WTC11 (cell line): ENCODE measurements at regions not wholly inside any gene's neighbourhood (a gene's known extent, or its start where the extent isn't known, plus 50 kb on each side); places are given as distances from the start of the nearest gene placed in this dataset.
A peak's percentile ranks its signal among the peaks of the same experiment; 100 is the strongest.

ENCODE experiments used
- ATAC-seq: fragments of 200-7000 bp; cut with Tn5 transposase; 2 replicates; pipeline ENCODE4 v1.10.0; 2021; ENCODE audit warnings: mild to moderate bottlenecking, moderate library complexity
- CTCF ChIA-PET: fragments of 300-600 bp; sonication (Branson Sonifier 250); formaldehyde crosslinking; loops from one replicate; lab custom pipeline; 2021; ENCODE audit warnings: antibody characterized with exemption; lab: Charles Lee
- POLR2A ChIA-PET: fragments of 350-600 bp; sonication (Branson Sonifier 250); formaldehyde crosslinking; loops from one replicate; lab custom pipeline; 2021; ENCODE audit warnings: antibody characterized with exemption; lab: Charles Lee
- DNase-seq: peaks from one replicate; pipeline ENCODE4 v3.0.0; 2021; ENCODE audit warnings: low spot score
- H3K27ac Mint-ChIP-seq: 2 replicates; pipeline ENCODE4 v1.8.0; 2021; ENCODE audit warnings: mixed read lengths
- H3K27me3 Mint-ChIP-seq: 2 replicates; pipeline ENCODE4 v1.8.0; 2021; ENCODE audit warnings: low read depth, mild to moderate bottlenecking, moderate library complexity, mixed read lengths
- H3K36me3 Mint-ChIP-seq: 2 replicates; pipeline ENCODE4 v1.8.0; 2021; ENCODE audit warnings: mixed read lengths
- H3K4me1 Mint-ChIP-seq: 2 replicates; pipeline ENCODE4 v1.8.0; 2022; ENCODE audit warnings: mixed read lengths
- H3K4me3 Mint-ChIP-seq: 2 replicates; pipeline ENCODE4 v1.8.0; 2021; ENCODE audit warnings: mild to moderate bottlenecking, moderate library complexity, mixed read lengths
- H3K9me3 Mint-ChIP-seq: 2 replicates; pipeline ENCODE4 v1.8.0; 2021; ENCODE audit warnings: mixed read lengths
- CBFB ChIP-seq: sonication (generic); formaldehyde crosslinking; IDR thresholded peaks from 2 replicates; pipeline ENCODE4 v1.8.1; 2022; ENCODE audit warnings: mild to moderate bottlenecking, low read depth, missing genetic modification reagents
- GRHL2 ChIP-seq: fragments of 250-450 bp; sonication (Bioruptor Pico); IDR thresholded peaks from 2 replicates; pipeline ENCODE4 v1.8.0; 2022; ENCODE audit warnings: mild to moderate bottlenecking, moderate library complexity; ENCODE audit not compliant: insufficient replicate concordance, severe bottlenecking
- JUN ChIP-seq: sonication (generic); formaldehyde crosslinking; IDR thresholded peaks from 2 replicates; pipeline ENCODE4 v1.8.0; 2023; ENCODE audit warnings: mild to moderate bottlenecking, missing genetic modification reagents
- NFATC4 ChIP-seq: fragments of 250-450 bp; sonication (Bioruptor Pico); IDR thresholded peaks from 2 replicates; pipeline ENCODE4 v1.9.0; 2021; ENCODE audit warnings: mild to moderate bottlenecking
- NR1H2 ChIP-seq: sonication (generic); formaldehyde crosslinking; IDR thresholded peaks from 2 replicates; pipeline ENCODE4 v1.9.0; 2021; ENCODE audit warnings: mild to moderate bottlenecking, moderate library complexity, missing genetic modification reagents
- NR2C2 ChIP-seq: sonication (generic); formaldehyde crosslinking; IDR thresholded peaks from 2 replicates; pipeline ENCODE4 v1.8.0; 2022; ENCODE audit warnings: mild to moderate bottlenecking, missing genetic modification reagents
- NR3C1 ChIP-seq: sonication (generic); formaldehyde crosslinking; conservative IDR thresholded peaks from 2 replicates; pipeline ENCODE4 v1.8.1; 2023; ENCODE audit warnings: low read depth, mild to moderate bottlenecking, missing genetic modification reagents
- SOX15 ChIP-seq: fragments of 250-450 bp; sonication (Bioruptor Pico); IDR thresholded peaks from 2 replicates; pipeline ENCODE4 v1.9.0; 2021; ENCODE audit warnings: mild to moderate bottlenecking
- TCF7 ChIP-seq: sonication (generic); formaldehyde crosslinking; IDR thresholded peaks from 2 replicates; pipeline ENCODE4 v1.8.0; 2022; ENCODE audit warnings: mild to moderate bottlenecking, low read depth, missing genetic modification reagents, moderate library complexity
- ZNF121 ChIP-seq: sonication (generic); formaldehyde crosslinking; IDR thresholded peaks from 2 replicates; pipeline ENCODE4 v1.8.0; 2023; ENCODE audit warnings: missing genetic modification reagents
- ZNF232 ChIP-seq: sonication (generic); formaldehyde crosslinking; IDR thresholded peaks from 2 replicates; pipeline ENCODE4 v1.8.0; 2022; ENCODE audit warnings: mild to moderate bottlenecking, missing genetic modification reagents
- ZNF416 ChIP-seq: fragments of 250-450 bp; sonication (Bioruptor Pico); IDR thresholded peaks from 2 replicates; pipeline ENCODE4 v1.9.0; 2021; ENCODE audit warnings: mild to moderate bottlenecking, inconsistent platforms
- ZNF423 ChIP-seq: fragments of 250-450 bp; sonication (Bioruptor Pico); IDR thresholded peaks from 2 replicates; pipeline ENCODE4 v2.1.2; 2022; ENCODE audit warnings: mild to moderate bottlenecking, moderate library complexity
- TF ChIP-seq, protein P1 (sequence below): sonication (generic); formaldehyde crosslinking; IDR thresholded peaks from 2 replicates; pipeline ENCODE4 v1.8.0; 2022; ENCODE audit warnings: missing genetic modification reagents
- TF ChIP-seq, protein P2 (sequence below): sonication (generic); formaldehyde crosslinking; IDR thresholded peaks from 2 replicates; pipeline ENCODE4 v1.8.1; 2023; ENCODE audit warnings: mild to moderate bottlenecking, moderate library complexity, missing genetic modification reagents
- TF ChIP-seq, protein P3 (sequence below): fragments of 250-450 bp; sonication (Bioruptor Pico); IDR thresholded peaks from 2 replicates; pipeline ENCODE4 v1.9.0; 2021; ENCODE audit warnings: mild to moderate bottlenecking
- TF ChIP-seq, protein P4 (sequence below): fragments of 250-450 bp; sonication (Bioruptor Pico); IDR thresholded peaks from 2 replicates; pipeline ENCODE4 v1.9.0; 2021; ENCODE audit warnings: mild to moderate bottlenecking, borderline replicate concordance
- TF ChIP-seq, protein P5 (sequence below): sonication (generic); formaldehyde crosslinking; IDR thresholded peaks from 2 replicates; pipeline ENCODE4 v1.8.1; 2022; ENCODE audit warnings: missing genetic modification reagents, borderline replicate concordance
- TF ChIP-seq, protein P6 (sequence below): sonication (generic); formaldehyde crosslinking; IDR thresholded peaks from 2 replicates; pipeline ENCODE4 v1.8.1; 2022; ENCODE audit warnings: mild to moderate bottlenecking, moderate library complexity, missing genetic modification reagents

DNA sequence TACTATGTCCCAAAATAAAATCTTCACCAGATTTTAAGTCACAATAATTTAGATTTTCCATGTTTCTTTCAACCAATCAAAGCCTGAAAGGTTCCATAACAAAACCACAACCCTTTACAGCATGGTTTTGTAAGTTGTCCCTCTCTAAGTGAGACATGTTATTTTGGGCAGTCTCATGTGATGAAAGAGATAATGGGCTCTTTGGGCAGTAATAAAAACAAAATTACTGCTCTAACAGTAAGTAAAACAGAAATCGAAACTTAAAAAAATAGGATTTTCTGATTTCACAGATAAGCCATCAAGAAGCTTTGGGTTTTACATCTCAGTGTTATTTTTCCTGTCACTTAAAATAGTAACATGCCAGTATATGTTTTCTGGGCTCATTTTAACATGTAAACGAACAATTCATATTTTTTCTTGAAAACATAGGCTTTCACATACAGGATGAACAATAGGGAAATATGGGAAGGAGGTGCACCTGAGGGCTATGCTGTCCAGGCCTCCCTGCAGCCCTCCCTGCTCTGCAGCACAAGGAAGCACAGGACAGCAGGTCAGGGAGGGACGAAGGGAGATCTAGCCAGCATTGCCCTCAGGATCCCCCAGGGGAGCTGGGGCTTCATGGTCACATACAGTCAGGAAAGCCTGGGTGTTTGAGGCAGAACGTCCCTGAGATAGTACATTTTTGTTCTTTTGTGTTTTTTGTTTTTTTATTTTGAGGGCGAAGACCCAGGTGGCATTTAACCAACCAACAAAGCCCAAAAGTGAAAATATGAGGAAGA, 157.4 kb downstream of the SHOX2 start:
- DNase-seq = peak; percentile 13
- TF ChIP-seq, protein P1, sequence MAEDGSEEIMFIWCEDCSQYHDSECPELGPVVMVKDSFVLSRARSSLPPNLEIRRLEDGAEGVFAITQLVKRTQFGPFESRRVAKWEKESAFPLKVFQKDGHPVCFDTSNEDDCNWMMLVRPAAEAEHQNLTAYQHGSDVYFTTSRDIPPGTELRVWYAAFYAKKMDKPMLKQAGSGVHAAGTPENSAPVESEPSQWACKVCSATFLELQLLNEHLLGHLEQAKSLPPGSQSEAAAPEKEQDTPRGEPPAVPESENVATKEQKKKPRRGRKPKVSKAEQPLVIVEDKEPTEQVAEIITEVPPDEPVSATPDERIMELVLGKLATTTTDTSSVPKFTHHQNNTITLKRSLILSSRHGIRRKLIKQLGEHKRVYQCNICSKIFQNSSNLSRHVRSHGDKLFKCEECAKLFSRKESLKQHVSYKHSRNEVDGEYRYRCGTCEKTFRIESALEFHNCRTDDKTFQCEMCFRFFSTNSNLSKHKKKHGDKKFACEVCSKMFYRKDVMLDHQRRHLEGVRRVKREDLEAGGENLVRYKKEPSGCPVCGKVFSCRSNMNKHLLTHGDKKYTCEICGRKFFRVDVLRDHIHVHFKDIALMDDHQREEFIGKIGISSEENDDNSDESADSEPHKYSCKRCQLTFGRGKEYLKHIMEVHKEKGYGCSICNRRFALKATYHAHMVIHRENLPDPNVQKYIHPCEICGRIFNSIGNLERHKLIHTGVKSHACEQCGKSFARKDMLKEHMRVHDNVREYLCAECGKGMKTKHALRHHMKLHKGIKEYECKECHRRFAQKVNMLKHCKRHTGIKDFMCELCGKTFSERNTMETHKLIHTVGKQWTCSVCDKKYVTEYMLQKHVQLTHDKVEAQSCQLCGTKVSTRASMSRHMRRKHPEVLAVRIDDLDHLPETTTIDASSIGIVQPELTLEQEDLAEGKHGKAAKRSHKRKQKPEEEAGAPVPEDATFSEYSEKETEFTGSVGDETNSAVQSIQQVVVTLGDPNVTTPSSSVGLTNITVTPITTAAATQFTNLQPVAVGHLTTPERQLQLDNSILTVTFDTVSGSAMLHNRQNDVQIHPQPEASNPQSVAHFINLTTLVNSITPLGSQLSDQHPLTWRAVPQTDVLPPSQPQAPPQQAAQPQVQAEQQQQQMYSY (CRISPR knock-in tag) = no peak
- TF ChIP-seq, protein P2, sequence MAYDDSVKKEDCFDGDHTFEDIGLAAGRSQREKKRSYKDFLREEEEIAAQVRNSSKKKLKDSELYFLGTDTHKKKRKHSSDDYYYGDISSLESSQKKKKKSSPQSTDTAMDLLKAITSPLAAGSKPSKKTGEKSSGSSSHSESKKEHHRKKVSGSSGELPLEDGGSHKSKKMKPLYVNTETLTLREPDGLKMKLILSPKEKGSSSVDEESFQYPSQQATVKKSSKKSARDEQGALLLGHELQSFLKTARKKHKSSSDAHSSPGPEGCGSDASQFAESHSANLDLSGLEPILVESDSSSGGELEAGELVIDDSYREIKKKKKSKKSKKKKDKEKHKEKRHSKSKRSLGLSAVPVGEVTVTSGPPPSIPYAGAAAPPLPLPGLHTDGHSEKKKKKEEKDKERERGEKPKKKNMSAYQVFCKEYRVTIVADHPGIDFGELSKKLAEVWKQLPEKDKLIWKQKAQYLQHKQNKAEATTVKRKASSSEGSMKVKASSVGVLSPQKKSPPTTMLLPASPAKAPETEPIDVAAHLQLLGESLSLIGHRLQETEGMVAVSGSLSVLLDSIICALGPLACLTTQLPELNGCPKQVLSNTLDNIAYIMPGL (CRISPR knock-in tag) = no peak
- no peak for TF ChIP-seq JUN (CRISPR knock-in tag)
- TF ChIP-seq, protein P3, sequence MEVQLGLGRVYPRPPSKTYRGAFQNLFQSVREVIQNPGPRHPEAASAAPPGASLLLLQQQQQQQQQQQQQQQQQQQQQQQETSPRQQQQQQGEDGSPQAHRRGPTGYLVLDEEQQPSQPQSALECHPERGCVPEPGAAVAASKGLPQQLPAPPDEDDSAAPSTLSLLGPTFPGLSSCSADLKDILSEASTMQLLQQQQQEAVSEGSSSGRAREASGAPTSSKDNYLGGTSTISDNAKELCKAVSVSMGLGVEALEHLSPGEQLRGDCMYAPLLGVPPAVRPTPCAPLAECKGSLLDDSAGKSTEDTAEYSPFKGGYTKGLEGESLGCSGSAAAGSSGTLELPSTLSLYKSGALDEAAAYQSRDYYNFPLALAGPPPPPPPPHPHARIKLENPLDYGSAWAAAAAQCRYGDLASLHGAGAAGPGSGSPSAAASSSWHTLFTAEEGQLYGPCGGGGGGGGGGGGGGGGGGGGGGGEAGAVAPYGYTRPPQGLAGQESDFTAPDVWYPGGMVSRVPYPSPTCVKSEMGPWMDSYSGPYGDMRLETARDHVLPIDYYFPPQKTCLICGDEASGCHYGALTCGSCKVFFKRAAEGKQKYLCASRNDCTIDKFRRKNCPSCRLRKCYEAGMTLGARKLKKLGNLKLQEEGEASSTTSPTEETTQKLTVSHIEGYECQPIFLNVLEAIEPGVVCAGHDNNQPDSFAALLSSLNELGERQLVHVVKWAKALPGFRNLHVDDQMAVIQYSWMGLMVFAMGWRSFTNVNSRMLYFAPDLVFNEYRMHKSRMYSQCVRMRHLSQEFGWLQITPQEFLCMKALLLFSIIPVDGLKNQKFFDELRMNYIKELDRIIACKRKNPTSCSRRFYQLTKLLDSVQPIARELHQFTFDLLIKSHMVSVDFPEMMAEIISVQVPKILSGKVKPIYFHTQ (CRISPR knock-in tag) = no peak
- TF ChIP-seq ZNF121 (CRISPR knock-in tag) = no peak
- no peak for TF ChIP-seq TCF7 (CRISPR knock-in tag)
- TF ChIP-seq NR1H2 = no peak
- TF ChIP-seq NFATC4 (CRISPR knock-in tag) = no peak
- no peak for TF ChIP-seq NR2C2 (CRISPR knock-in tag)
- no peak for TF ChIP-seq GRHL2 (CRISPR knock-in tag)
- TF ChIP-seq, protein P4, sequence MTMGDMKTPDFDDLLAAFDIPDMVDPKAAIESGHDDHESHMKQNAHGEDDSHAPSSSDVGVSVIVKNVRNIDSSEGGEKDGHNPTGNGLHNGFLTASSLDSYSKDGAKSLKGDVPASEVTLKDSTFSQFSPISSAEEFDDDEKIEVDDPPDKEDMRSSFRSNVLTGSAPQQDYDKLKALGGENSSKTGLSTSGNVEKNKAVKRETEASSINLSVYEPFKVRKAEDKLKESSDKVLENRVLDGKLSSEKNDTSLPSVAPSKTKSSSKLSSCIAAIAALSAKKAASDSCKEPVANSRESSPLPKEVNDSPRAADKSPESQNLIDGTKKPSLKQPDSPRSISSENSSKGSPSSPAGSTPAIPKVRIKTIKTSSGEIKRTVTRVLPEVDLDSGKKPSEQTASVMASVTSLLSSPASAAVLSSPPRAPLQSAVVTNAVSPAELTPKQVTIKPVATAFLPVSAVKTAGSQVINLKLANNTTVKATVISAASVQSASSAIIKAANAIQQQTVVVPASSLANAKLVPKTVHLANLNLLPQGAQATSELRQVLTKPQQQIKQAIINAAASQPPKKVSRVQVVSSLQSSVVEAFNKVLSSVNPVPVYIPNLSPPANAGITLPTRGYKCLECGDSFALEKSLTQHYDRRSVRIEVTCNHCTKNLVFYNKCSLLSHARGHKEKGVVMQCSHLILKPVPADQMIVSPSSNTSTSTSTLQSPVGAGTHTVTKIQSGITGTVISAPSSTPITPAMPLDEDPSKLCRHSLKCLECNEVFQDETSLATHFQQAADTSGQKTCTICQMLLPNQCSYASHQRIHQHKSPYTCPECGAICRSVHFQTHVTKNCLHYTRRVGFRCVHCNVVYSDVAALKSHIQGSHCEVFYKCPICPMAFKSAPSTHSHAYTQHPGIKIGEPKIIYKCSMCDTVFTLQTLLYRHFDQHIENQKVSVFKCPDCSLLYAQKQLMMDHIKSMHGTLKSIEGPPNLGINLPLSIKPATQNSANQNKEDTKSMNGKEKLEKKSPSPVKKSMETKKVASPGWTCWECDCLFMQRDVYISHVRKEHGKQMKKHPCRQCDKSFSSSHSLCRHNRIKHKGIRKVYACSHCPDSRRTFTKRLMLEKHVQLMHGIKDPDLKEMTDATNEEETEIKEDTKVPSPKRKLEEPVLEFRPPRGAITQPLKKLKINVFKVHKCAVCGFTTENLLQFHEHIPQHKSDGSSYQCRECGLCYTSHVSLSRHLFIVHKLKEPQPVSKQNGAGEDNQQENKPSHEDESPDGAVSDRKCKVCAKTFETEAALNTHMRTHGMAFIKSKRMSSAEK = no peak
- TF ChIP-seq CBFB (CRISPR knock-in tag) = no peak
- TF ChIP-seq NR3C1 (CRISPR knock-in tag) = no peak
- TF ChIP-seq ZNF423 = no peak
- TF ChIP-seq, protein P5, sequence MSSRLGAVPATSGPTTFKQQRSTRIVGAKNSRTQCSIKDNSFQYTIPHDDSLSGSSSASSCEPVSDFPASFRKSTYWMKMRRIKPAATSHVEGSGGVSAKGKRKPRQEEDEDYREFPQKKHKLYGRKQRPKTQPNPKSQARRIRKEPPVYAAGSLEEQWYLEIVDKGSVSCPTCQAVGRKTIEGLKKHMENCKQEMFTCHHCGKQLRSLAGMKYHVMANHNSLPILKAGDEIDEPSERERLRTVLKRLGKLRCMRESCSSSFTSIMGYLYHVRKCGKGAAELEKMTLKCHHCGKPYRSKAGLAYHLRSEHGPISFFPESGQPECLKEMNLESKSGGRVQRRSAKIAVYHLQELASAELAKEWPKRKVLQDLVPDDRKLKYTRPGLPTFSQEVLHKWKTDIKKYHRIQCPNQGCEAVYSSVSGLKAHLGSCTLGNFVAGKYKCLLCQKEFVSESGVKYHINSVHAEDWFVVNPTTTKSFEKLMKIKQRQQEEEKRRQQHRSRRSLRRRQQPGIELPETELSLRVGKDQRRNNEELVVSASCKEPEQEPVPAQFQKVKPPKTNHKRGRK (CRISPR knock-in tag) = no peak
- TF ChIP-seq, protein P6, sequence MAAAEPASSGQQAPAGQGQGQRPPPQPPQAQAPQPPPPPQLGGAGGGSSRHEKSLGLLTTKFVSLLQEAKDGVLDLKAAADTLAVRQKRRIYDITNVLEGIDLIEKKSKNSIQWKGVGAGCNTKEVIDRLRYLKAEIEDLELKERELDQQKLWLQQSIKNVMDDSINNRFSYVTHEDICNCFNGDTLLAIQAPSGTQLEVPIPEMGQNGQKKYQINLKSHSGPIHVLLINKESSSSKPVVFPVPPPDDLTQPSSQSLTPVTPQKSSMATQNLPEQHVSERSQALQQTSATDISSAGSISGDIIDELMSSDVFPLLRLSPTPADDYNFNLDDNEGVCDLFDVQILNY = no peak
- TF ChIP-seq ZNF232 = no peak
- TF ChIP-seq SOX15 = no peak
- no peak for TF ChIP-seq ZNF416
- TF ChIP-seq, all 79 proteins: peak for 0
- Mint-ChIP-seq H3K27ac (no peak overlapping the region), H3K4me1 (peaks cover 4% of the 10 kb centered on the region; the same call in 1 of the 2 replicates), H3K9me3 (0 out of 2 replicates have a peak, but pooled peaks cover 4% of the 10 kb centered on the region), H3K36me3 (no peaks in the 10 kb centered on the region), H3K27me3 (no peaks in the 10 kb centered on the region), H3K4me3 (no peak overlapping the region)
- ATAC-seq = peak; percentile 78
- POLR2A ChIA-PET = no interaction called here
- CTCF ChIA-PET = interaction anchor here (1.0 kb wide), 1 partner anchor 10 kb away, joined by 3 read pairs; no protein-coding TSS in a partner anchor
